RWPE2 (cell line): ENCODE measurements at regions not wholly inside any gene's neighbourhood (a gene's known extent, or its start where the extent isn't known, plus 50 kb on each side); places are given as distances from the start of the nearest gene placed in this dataset.
"Not testable (repeated sequence)": the region's sequence is repeated elsewhere in the genome, so short reads cannot be mapped to it uniquely, and the experiment has no call there.

Experiments
- ATAC-seq: fragments of 200-7000 bp; cut with Tn5 transposase; 3 replicates; pipeline ENCODE4 v1.9.1; 2021; ENCODE audit warnings: low read depth
- DNase-seq: peaks from one replicate; pipeline ENCODE4 v3.0.0-alpha.2; 2020; ENCODE audit warnings: low spot score
- H3K27ac ChIP-seq: fragments of 450-650 bp; 2 replicates; pipeline ENCODE4 v1.5.1; 2017; ENCODE audit warnings: mild to moderate bottlenecking; ENCODE audit not compliant: poor library complexity, severe bottlenecking
- H3K27me3 ChIP-seq: fragments of 250-450 bp; sonication (Bioruptor Pico); 2 replicates; pipeline ENCODE4 v1.5.1; 2021; ENCODE audit warnings: mild to moderate bottlenecking, moderate library complexity; ENCODE audit not compliant: insufficient read depth, poor library complexity, severe bottlenecking
- H3K36me3 ChIP-seq: fragments of 250-450 bp; sonication (Bioruptor Pico); 2 replicates; pipeline ENCODE4 v1.5.1; 2020; ENCODE audit warnings: low read depth, mild to moderate bottlenecking, moderate library complexity
- H3K4me1 ChIP-seq: fragments of 250-450 bp; sonication (Bioruptor Pico); 2 replicates; pipeline ENCODE4 v1.5.1; 2021; ENCODE audit warnings: mild to moderate bottlenecking, moderate library complexity; ENCODE audit not compliant: insufficient read depth, poor library complexity, severe bottlenecking
- H3K4me3 ChIP-seq: fragments of 250-450 bp; sonication (Bioruptor Pico); 2 replicates; pipeline ENCODE4 v1.5.1; 2021; ENCODE audit warnings: mild to moderate bottlenecking, moderate library complexity; ENCODE audit not compliant: severe bottlenecking
- H3K9me3 ChIP-seq: fragments of 250-450 bp; sonication (Bioruptor Pico); 2 replicates; pipeline ENCODE4 v1.5.1; 2021; ENCODE audit warnings: mild to moderate bottlenecking, moderate library complexity; ENCODE audit not compliant: severe bottlenecking
- TF ChIP-seq, protein P1 (sequence below): fragments of 450-650 bp; IDR thresholded peaks from one replicate; pipeline ENCODE4 v1.5.1; 2017; ENCODE audit warnings: mild to moderate bottlenecking, moderate library complexity; ENCODE audit not compliant: poor library complexity, severe bottlenecking

DNA sequence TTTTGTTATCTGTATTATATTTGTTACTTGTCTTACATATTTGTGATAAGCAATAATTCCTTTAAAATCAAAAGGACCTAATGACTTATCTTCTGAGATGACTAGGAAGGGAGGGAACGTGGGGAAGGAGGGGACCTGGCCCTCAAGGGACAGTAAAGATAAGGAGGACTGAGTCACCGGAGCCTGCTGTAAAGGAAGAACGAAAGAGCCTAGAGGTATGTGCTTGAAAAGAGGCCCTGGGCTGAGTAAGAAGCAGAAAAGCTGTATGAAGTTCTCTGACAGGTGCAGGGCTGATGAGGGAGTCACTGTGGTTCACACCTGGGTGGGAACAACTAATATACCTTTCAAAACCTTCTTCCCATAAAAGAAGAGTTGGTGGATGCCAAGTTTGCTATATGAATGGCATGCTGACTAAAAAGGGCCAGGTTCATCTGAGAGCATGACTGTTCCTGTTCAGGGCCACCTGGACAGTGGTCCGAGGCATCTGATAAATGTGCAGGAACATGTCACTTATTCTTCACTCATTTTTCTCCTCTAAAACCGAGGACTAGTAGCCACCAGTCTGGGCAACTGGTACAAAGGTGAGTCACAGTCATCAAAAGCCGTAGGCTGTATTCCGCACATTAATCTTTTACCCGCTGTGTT, 111.3 kb downstream of the TNFAIP3 start:
- TF ChIP-seq, protein P1, sequence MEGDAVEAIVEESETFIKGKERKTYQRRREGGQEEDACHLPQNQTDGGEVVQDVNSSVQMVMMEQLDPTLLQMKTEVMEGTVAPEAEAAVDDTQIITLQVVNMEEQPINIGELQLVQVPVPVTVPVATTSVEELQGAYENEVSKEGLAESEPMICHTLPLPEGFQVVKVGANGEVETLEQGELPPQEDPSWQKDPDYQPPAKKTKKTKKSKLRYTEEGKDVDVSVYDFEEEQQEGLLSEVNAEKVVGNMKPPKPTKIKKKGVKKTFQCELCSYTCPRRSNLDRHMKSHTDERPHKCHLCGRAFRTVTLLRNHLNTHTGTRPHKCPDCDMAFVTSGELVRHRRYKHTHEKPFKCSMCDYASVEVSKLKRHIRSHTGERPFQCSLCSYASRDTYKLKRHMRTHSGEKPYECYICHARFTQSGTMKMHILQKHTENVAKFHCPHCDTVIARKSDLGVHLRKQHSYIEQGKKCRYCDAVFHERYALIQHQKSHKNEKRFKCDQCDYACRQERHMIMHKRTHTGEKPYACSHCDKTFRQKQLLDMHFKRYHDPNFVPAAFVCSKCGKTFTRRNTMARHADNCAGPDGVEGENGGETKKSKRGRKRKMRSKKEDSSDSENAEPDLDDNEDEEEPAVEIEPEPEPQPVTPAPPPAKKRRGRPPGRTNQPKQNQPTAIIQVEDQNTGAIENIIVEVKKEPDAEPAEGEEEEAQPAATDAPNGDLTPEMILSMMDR, result no peak
- peak; percentile 84 for ATAC-seq
- H3K27ac ChIP-seq, result peak overlapping the region; percentile 38

DNA sequence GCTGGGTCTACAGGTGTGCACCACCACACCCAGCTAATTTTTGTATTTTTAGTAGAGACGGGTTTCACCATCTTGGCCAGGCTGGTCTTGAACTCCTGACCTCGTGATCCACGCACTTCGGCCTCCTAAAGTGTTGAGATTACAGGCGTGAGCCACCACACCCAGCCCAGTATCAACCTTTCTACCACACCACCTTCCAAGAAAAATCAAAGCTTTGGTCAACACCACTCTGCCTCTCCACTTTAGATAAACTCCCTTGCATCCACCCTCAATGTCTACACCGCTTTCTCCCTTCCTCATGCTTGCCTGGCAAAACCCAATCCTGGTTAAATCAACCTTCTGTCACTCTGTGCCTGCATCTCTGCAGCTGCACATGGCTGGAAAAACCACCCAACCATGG, 112.2 kb downstream of the TNFAIP3 start:
- not testable (repeated sequence) for H3K36me3 ChIP-seq, ATAC-seq, H3K27me3 ChIP-seq, H3K9me3 ChIP-seq, H3K4me3 ChIP-seq, H3K4me1 ChIP-seq, DNase-seq
- H3K27ac ChIP-seq, result peak overlapping the region; percentile 38

More for the DNA sequence above, 111.3 kb downstream of the TNFAIP3 start:
- H3K36me3 ChIP-seq, result no peaks in the 10 kb centered on the region
- no peaks in the 10 kb centered on the region for H3K4me1 ChIP-seq
- no peaks in the 10 kb centered on the region for H3K27me3 ChIP-seq
- DNase-seq, result peak; percentile 63
- no peak overlapping the region for H3K4me3 ChIP-seq
- H3K9me3 ChIP-seq, result no peaks in the 10 kb centered on the region

DNA sequence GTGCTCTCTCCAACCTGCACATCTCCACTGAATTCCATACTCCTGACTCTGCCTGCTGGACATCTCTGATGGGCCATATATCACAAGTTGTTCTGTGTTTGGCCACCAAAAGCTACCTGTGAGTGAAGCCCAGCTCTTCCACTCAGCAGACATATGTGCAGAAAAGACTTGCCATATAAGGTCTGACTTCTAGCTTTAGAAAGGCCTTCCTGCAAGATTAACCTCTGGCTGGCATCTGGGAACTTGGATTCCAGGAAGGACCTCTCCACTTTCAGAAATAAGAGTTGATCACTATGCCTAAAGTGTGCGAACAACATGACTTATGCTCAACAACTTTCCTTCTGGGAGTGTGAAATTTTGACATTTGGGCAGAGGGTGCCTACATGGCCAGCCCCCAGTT, 113.7 kb downstream of the TNFAIP3 start:
- Histone ChIP-seq H3K9me3 (no peaks in the 10 kb centered on the region), H3K27me3 (no peaks in the 10 kb centered on the region), H3K27ac (no peak overlapping the region), H3K4me1 (no peaks in the 10 kb centered on the region), H3K36me3 (no peaks in the 10 kb centered on the region), H3K4me3 (no peak overlapping the region)
- TF ChIP-seq, protein P1, result no peak
- ATAC-seq, result no peak
- DNase-seq, result no peak

DNA sequence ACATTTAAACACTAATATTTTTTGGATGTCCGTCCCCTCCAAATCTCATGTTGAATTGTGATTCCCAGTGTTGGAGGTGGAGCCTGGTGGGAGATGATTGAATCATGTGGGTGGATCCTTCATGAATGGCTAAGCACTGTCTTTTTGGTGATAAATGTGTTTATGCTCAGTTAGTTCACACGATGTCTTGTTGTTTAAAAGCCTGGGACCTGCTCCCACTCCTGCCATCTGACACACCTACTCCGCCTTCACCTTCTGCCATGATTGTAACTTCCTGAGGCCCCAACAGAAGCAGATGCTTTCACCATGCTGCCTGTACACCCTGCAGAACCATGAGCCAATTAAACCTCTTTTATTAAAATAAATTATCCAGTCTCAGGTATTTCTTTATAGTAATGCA, 114.7 kb downstream of the TNFAIP3 start:
- H3K36me3 ChIP-seq, result no peaks in the 10 kb centered on the region
- H3K4me1 ChIP-seq, result no peaks in the 10 kb centered on the region
- DNase-seq, result no peak
- no peaks in the 10 kb centered on the region for H3K9me3 ChIP-seq
- TF ChIP-seq, protein P1, result no peak
- no peak for ATAC-seq
- H3K4me3 ChIP-seq, result no peak overlapping the region
- H3K27ac ChIP-seq, result no peak overlapping the region
- no peaks in the 10 kb centered on the region for H3K27me3 ChIP-seq

DNA sequence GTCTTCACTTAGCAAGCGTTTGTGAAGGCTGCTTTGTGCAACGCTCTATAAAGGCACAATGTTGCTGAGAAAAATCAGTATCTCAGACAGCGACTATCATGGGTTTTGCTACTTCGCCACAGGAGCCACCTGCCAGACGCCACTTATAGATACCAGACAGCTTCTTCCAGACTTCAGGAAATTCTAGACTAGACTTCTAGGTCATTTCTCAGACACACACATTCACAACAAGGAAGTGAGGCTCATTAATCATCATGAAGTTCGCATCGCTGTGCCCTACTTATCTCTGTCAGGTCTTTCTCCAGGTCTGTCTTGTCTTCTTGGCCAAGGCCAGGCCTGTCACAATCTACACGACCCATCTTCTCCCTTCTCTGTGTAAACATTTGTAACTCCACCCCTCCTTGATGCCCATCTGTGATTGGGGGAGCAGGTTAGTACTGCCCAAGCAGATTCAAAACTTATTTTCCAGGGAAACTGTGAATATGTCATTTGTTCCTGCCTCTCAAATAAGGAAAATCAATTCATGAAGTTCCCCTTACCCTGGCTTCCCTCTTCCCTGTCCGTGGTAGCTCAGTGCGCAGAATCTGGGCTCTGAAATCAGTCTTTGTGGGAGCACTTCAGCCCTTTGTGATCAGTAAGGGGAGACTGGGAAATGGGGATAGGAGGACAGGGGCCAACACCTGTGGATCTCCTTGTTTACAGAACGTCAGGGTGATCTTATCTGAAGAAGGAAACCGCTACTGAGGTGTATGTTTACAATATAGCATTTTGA, 115.5 kb downstream of the TNFAIP3 start:
- no peak for ATAC-seq

More for the DNA sequence above, 115.5 kb downstream of the TNFAIP3 start:
- no peaks in the 10 kb centered on the region for H3K27me3 ChIP-seq
- no peaks in the 10 kb centered on the region for H3K36me3 ChIP-seq
- H3K27ac ChIP-seq, result no peak overlapping the region
- no peaks in the 10 kb centered on the region for H3K4me1 ChIP-seq
- H3K4me3 ChIP-seq, result no peak overlapping the region
- DNase-seq, result no peak
- H3K9me3 ChIP-seq, result no peaks in the 10 kb centered on the region
- TF ChIP-seq, protein P1, result no peak
